Endothelial cell of umbilical vein (primary cell): ENCODE measurements at regions not wholly inside any gene's neighbourhood (a gene's known extent, or its start where the extent isn't known, plus 50 kb on each side); places are given as distances from the start of the nearest gene placed in this dataset.

Experiments
- EZH2 ChIP-seq: IDR thresholded peaks from 2 replicates; pipeline ENCODE4 v1.6.1; 2012; ENCODE audit warnings: borderline replicate concordance, low read depth, mild to moderate bottlenecking, moderate library complexity, low read length, inconsistent platforms; ENCODE audit not compliant: severe bottlenecking
- FOS ChIP-seq: IDR thresholded peaks from 2 replicates; pipeline ENCODE4 v1.6.1; 2011; ENCODE audit warnings: mild to moderate bottlenecking, low read length, moderate library complexity, borderline replicate concordance; ENCODE audit not compliant: insufficient read depth
- GATA2 ChIP-seq: IDR thresholded peaks from 2 replicates; pipeline ENCODE4 v1.7.0; 2011; ENCODE audit warnings: low read depth, mild to moderate bottlenecking, moderate library complexity, mixed read lengths, low read length; ENCODE audit not compliant: insufficient read length, insufficient read depth
- JUN ChIP-seq: IDR thresholded peaks from 2 replicates; pipeline ENCODE4 v1.6.1; 2011; ENCODE audit warnings: borderline replicate concordance, low read depth; ENCODE audit not compliant: insufficient read length, insufficient read depth
- MYC ChIP-seq: IDR thresholded peaks from one replicate; pipeline ENCODE4 v1.6.1; 2011; ENCODE audit warnings: mild to moderate bottlenecking, low read depth, low read length
- POLR2A ChIP-seq: IDR thresholded peaks from 2 replicates; pipeline ENCODE4 v1.6.1; 2012; ENCODE audit warnings: low read depth, mild to moderate bottlenecking, control low read depth, low read length
- POLR2AphosphoS5 ChIP-seq: IDR thresholded peaks from 2 replicates; pipeline ENCODE4 v1.6.1; 2012; ENCODE audit warnings: low read depth, mild to moderate bottlenecking, control low read depth, low read length, moderate library complexity; ENCODE audit not compliant: insufficient read depth
- TF ChIP-seq, protein P1 (sequence below), 2 donors: IDR thresholded peaks; 1 replicate in 1 of 2; 2 replicates in 1 of 2; pipeline ENCODE4 v1.5.1; 2011; ENCODE audit warnings: low read length in 2 of 2, mild to moderate bottlenecking in 2 of 2, moderate library complexity in 2 of 2, control low read depth in 1 of 2, inconsistent platforms in 1 of 2, low read depth in 1 of 2; ENCODE audit not compliant: insufficient read depth in 1 of 2; ENCODE audit errors: extremely low read depth in 1 of 2
- TF ChIP-seq, protein P2 (sequence below): IDR thresholded peaks from 2 replicates; pipeline ENCODE4 v1.6.1; 2011; ENCODE audit not compliant: insufficient read depth, insufficient read length

DNA sequence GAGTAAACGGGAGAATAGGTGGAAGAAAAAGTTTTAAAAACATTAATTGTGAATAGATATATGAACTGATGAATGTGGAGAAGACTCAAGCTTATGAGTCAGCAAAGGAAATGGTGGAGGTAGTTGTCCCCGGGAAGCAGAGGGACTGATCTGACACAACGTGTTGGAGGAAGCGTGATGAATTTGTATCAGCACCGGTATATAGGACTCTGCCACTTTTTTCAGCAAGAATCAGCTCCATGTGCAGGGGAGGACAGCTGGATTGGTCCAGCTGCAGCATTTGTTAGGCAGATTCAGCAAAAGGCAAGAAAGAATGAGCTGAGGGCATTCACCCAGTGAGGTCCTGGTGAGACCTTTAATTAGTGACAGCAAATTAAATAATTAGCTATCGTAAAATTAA lies 276.0 kb downstream of the TENT4A start:
- TF ChIP-seq, protein P1, sequence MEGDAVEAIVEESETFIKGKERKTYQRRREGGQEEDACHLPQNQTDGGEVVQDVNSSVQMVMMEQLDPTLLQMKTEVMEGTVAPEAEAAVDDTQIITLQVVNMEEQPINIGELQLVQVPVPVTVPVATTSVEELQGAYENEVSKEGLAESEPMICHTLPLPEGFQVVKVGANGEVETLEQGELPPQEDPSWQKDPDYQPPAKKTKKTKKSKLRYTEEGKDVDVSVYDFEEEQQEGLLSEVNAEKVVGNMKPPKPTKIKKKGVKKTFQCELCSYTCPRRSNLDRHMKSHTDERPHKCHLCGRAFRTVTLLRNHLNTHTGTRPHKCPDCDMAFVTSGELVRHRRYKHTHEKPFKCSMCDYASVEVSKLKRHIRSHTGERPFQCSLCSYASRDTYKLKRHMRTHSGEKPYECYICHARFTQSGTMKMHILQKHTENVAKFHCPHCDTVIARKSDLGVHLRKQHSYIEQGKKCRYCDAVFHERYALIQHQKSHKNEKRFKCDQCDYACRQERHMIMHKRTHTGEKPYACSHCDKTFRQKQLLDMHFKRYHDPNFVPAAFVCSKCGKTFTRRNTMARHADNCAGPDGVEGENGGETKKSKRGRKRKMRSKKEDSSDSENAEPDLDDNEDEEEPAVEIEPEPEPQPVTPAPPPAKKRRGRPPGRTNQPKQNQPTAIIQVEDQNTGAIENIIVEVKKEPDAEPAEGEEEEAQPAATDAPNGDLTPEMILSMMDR (IDR thresholded peaks at IDR 0.05; ENCODE audit: extremely low read depth in 1 of 2, insufficient read depth in 1 of 2, low read depth in 1 of 2, low read length in 2 of 2), result no peak
- TF ChIP-seq POLR2A (no peak), EZH2 (no peak), POLR2AphosphoS5 (no peak), MYC (no peak), JUN (no peak), FOS (no peak), GATA2 (no peak)
- TF ChIP-seq, protein P2, sequence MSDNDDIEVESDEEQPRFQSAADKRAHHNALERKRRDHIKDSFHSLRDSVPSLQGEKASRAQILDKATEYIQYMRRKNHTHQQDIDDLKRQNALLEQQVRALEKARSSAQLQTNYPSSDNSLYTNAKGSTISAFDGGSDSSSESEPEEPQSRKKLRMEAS, result no peak
